ENCODE measurements at regions not wholly inside any gene's neighbourhood (a gene's known extent, or its start where the extent isn't known, plus 50 kb on each side); places are given as distances from the start of the nearest gene placed in this dataset.

DNA sequence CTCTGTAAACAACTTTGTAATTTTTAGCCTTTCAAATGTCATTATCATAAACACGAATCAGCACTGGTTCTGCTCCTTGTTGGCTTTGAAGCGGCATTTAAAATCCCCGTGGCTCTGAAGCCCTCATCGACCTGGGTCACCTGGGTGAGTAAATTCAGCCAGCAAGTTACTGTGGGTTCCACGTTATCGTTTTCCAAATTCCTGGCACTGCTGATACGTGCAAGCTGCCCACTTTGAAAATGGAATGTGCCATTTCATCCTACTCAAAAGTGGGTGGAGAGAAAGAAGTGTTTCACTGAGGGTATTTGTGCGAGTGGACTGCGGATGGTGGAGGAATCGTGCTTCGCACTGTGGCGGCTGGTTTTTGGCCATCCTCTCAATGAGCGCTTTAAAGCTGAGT lies 281.7 kb downstream of the KLF6 start:
- TF ChIP-seq, protein P1, sequence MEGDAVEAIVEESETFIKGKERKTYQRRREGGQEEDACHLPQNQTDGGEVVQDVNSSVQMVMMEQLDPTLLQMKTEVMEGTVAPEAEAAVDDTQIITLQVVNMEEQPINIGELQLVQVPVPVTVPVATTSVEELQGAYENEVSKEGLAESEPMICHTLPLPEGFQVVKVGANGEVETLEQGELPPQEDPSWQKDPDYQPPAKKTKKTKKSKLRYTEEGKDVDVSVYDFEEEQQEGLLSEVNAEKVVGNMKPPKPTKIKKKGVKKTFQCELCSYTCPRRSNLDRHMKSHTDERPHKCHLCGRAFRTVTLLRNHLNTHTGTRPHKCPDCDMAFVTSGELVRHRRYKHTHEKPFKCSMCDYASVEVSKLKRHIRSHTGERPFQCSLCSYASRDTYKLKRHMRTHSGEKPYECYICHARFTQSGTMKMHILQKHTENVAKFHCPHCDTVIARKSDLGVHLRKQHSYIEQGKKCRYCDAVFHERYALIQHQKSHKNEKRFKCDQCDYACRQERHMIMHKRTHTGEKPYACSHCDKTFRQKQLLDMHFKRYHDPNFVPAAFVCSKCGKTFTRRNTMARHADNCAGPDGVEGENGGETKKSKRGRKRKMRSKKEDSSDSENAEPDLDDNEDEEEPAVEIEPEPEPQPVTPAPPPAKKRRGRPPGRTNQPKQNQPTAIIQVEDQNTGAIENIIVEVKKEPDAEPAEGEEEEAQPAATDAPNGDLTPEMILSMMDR (IDR thresholded peaks at IDR 0.05; ENCODE audit: low read depth, low read length): no peak
- no peak overlapping the region for H3K4me3 ChIP-seq (ENCODE audit: low read depth, low read length)

DNA sequence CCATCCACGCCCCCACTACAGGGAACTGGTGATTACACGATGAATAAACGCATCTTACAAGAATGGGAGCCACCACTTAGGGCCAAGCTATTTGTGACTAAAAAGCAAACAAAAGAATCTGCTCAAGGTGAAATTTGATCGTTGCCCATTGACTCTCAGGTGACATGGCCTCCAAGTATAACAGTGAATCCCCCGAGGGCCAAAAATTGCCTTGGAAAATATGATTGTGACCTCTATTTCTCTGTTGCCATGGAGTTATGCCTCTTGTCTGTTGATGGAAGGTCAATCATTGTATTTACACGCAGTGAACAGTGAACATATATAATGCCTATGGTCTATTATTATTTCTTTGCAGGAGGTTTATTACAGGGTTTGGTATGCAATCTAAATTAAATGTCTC lies 282.3 kb downstream of the KLF6 start:
- TF ChIP-seq, protein P1 (IDR thresholded peaks at IDR 0.05; ENCODE audit: low read depth, low read length): no peak
- no peak overlapping the region for H3K4me3 ChIP-seq (ENCODE audit: low read depth, low read length)

DNA sequence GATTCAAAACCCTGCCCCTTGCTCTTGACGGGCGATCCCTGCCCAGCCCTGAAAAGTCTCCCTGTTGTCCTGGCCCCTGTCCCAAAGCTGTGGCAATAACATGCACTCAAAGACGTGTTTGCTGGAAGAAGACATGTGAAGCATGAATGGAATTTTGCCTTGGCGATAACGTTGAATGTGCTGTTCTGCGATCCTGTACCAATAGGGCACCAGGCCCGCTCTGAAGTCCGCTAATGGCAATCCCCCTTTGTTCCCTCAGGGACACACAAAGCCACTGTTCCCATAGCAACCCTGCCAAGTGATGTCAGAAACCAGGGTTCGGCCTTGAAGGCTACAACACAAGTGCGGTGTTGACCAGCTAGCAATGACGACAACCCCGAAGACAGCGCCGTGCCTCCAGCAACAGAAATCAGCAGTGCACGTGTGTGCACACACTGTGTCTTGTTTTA lies 284.6 kb downstream of the KLF6 start:
- TF ChIP-seq, protein P1 (IDR thresholded peaks at IDR 0.05; ENCODE audit: low read depth, low read length): no peak
- H3K4me3 ChIP-seq (ENCODE audit: low read depth, low read length): no peak overlapping the region

DNA sequence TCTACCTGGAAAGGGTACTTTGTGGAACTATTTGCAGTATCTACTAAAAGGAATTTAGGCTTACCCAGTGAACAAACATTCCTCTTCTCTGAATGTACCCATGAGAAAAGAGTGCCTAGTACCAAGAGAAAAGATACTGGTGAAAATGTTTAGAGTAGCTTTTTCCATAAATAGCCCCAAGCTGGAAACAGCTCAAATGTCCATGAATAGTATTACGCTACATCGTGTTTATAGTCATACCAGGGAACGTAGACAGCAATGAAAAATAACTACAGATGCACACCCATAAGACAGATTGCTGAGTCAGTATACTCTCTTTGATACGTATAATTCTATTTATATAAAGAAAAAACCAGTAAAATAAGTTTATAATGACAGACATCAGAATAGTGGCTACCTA lies 285.9 kb downstream of the KLF6 start:
- TF ChIP-seq, protein P1 (IDR thresholded peaks at IDR 0.05; ENCODE audit: low read depth, low read length): no peak
- no peak overlapping the region for H3K4me3 ChIP-seq (ENCODE audit: low read depth, low read length)

DNA sequence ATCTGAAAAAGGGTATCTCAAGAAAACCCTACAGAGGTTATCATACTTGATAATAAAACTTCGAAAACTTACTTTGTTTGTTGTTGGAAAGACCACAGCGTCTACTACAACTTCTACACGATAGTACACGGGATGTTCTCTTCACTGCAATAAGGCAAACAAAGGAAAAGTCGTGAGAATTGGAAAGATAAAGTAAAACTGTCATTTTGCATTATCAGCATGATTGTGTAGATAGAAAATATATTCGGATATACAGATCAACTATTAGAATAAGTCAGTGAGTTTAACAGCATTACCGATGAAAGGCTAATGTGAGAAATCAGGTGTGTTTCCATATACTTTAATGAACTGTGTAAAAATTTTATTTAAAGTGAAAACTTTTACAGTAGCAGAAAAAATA lies 287.4 kb downstream of the KLF6 start:
- TF ChIP-seq, protein P1 (IDR thresholded peaks at IDR 0.05; ENCODE audit: low read depth, low read length): no peak
- H3K4me3 ChIP-seq (ENCODE audit: low read depth, low read length): no peak overlapping the region

DNA sequence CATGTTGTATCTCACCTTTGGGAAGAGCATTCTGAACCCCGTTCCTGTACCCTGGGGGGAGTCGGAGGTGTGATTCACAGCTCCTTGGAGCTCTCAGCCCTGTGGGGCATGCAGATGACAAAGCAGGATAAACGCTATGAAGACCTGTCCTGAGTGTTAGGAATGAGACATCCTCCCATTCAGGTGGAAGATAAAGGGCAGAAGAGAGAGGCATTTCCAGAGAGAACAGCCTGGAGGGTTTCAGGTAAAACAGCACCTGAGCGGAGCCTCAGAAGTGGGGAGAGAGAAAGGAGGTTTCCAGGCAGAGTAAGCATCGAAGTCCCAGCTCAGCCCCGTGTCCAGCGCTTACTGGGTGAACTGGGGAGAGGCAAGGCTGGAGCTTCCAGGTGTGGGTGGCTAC lies 288.9 kb downstream of the KLF6 start:
- TF ChIP-seq, protein P1 (IDR thresholded peaks at IDR 0.05; ENCODE audit: low read depth, low read length): no peak
- H3K4me3 ChIP-seq (ENCODE audit: low read depth, low read length): no peak overlapping the region

DNA sequence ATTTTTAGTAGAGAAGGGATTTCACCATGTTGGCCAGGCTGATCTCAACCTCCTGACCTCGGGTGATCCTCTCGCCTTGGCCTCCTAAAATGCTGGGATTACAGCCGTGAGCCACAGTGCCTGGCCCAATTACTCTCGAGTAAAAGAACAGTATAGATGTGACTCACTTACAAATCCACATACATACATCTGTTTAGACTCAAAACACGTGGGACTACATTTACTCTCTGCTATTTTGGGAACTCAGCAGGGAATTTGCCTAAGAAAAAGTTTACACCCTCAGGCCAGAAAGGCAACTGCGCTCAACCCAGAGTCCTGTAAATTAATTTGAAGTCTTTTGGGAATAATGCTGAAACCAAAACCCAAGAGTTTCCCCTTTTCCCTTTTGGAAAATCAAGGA lies 289.7 kb downstream of the KLF6 start:
- TF ChIP-seq, protein P1 (IDR thresholded peaks at IDR 0.05; ENCODE audit: low read depth, low read length): no peak
- no peak overlapping the region for H3K4me3 ChIP-seq (ENCODE audit: low read depth, low read length)

Data from WI38 (cell line).